Heart right ventricle (tissue), 16 donors: ENCODE measurements at regions not wholly inside any gene's neighbourhood (a gene's known extent, or its start where the extent isn't known, plus 50 kb on each side); places are given as distances from the start of the nearest gene placed in this dataset.
A peak's percentile ranks its signal among the peaks of the same experiment; 100 is the strongest.

Experiments
- ATAC-seq, 8 donors: fragments of 200-7000 bp; cut with Tn5 transposase; one replicate each; pipeline ENCODE4 v1.9.1; 2020; ENCODE audit warnings: mild to moderate bottlenecking in 8 of 8, moderate library complexity in 8 of 8, moderate number of reproducible peaks in 1 of 8
- DNase-seq, 2 donors: peaks; one replicate each; pipeline ENCODE4 v3.0.0-alpha.2; 2020
- H3K27ac ChIP-seq, 10 donors: fragments of 200-600 bp; sonication (generic) in 2 of 10; one replicate each; pipeline versions ENCODE4 v1.5.0 to v1.8.0; 2020 to 2022; ENCODE audit warnings: mild to moderate bottlenecking in 3 of 10
- H3K27me3 ChIP-seq, 7 donors: fragments of 200-600 bp; one replicate each; pipeline ENCODE4 v1.8.0; 2021 to 2022; ENCODE audit warnings: mild to moderate bottlenecking in 2 of 7
- H3K36me3 ChIP-seq, 9 donors: fragments of 200-600 bp; sonication (generic) in 1 of 9; one replicate each; pipeline versions ENCODE4 v1.5.0 to v1.8.0; 2020 to 2022; ENCODE audit warnings: mild to moderate bottlenecking in 2 of 9
- H3K4me1 ChIP-seq, 9 donors: fragments of 200-600 bp; sonication (generic) in 1 of 9; one replicate each; pipeline versions ENCODE4 v1.5.0 to v1.8.0; 2020 to 2022; ENCODE audit warnings: mild to moderate bottlenecking in 4 of 9
- H3K4me3 ChIP-seq, 10 donors: fragments of 200-600 bp; sonication (generic) in 2 of 10; one replicate each; pipeline versions ENCODE4 v1.5.0 to v1.8.0; 2020 to 2022; ENCODE audit warnings: mild to moderate bottlenecking in 7 of 10, moderate library complexity in 2 of 10
- H3K9me3 ChIP-seq, 11 donors: fragments of 200-600 bp in 10 of 11; sonication (generic) in 2 of 11; one replicate each; pipeline versions ENCODE4 v1.5.0 to v1.8.0; 2013 to 2022; ENCODE audit warnings: mild to moderate bottlenecking in 2 of 11, control low read depth in 1 of 11, moderate library complexity in 1 of 11
- WGBS, 2 donors: extraction: QIAGEN DNeasy Blood & Tissue Kit; methylation state at CpG; one replicate each; pipeline ENCODE4 v1.1.7; 2013; ENCODE audit warnings: inconsistent platforms in 1 of 2; 5-methylcytosine and 5-hydroxymethylcytosine counted together
- intact Hi-C, 10 donors: fragments of 100-400 bp; cut with DNase I; formaldehyde crosslinking; loops; one replicate each; pipeline versions ENCODE4 v1.11.1 to v1.14.2; 2022
- TF ChIP-seq, protein P1 (sequence below), 9 donors: fragments of 200-600 bp; sonication (generic) in 2 of 9; IDR thresholded peaks; one replicate each; pipeline versions ENCODE4 v1.5.0 to v1.8.0; 2021 to 2022; ENCODE audit warnings: antibody characterized with exemption in 9 of 9, mild to moderate bottlenecking in 5 of 9, moderate library complexity in 1 of 9
- donor health status: Arrhythmogenic right ventricular cardiomyopathy.
- donor health status: ischemic (EF 13 %, LVEDD 7.1; RV severe dilation, severe dysfunction).
- donor health status: healthy with polysubstance abuse.
- donor health status: DM: no; HTN: yes; CAD: no.
- donor health status: DM: no; HTN: no; CAD: no.
- donor health status: ischemic (EF 25% LVEDD 6.9; RV normal size, moderate dysfunction).
- donor health status: ischemic (EF 25% LVEDD 5.7; RV mildly dilated, moderate dysfunction).
- donor health status: healthy.
- donor health status: DM: yes; HTN: yes; CAD: no.
- donor health status: Ischemic cardiomyopathy.
- donor health status: ischemic (EF 35%, LVEDD 5.7; RV mildly dilated, moderate dysfunction).
- donor health status: nonischemic (EF 11% LVEDD 7.7; RV severe dilation, severe dysfunction).
- donor health status: DM: yes; HTN: yes; CAD: no.
- donor health status: PGD.
- donor health status: ischemic (EF 29% LVEDD 5.4; RV normal size, mild dysfunction).
- donor health status: nonischemic (EF 23%, LVEDD 6.1; RV moderate dilation, normal function).

DNA sequence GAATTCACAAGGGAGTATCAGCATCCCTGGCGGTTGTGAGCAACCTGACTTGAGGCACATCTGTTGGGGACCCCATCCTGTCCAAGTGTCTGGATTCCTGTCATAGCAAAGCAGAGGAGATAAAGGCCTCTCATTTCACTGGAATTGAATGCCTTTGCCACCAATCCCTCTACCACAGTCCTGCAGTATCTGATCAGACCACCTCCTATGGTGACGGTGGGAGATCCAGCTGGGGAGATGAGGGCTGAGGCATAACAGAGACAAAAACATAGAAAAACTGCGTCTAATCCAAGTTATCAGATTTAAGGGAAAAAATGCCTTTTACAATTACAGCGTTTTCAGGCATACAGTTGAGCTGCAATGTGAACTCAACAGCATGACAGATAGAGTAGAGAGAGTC, 160.7 kb upstream of the TRPC7 start:
- Histone ChIP-seq H3K4me1 (no peaks in the 10 kb centered on the region), H3K9me3 (no peaks in the 10 kb centered on the region), H3K4me3 (no peak overlapping the region), H3K27ac (no peak overlapping the region), H3K36me3 (no peaks in the 10 kb centered on the region), H3K27me3 (peaks cover 0 to 14% (median 6%) of the 10 kb centered on the region in 7 donors)
- ATAC-seq (no peak), DNase-seq (no peak)
- 51 to 59% methylated on average over 4 of the region's 4 CpGs for WGBS, 2 donors
- intact Hi-C loops: no loop called here
- TF ChIP-seq, protein P1, sequence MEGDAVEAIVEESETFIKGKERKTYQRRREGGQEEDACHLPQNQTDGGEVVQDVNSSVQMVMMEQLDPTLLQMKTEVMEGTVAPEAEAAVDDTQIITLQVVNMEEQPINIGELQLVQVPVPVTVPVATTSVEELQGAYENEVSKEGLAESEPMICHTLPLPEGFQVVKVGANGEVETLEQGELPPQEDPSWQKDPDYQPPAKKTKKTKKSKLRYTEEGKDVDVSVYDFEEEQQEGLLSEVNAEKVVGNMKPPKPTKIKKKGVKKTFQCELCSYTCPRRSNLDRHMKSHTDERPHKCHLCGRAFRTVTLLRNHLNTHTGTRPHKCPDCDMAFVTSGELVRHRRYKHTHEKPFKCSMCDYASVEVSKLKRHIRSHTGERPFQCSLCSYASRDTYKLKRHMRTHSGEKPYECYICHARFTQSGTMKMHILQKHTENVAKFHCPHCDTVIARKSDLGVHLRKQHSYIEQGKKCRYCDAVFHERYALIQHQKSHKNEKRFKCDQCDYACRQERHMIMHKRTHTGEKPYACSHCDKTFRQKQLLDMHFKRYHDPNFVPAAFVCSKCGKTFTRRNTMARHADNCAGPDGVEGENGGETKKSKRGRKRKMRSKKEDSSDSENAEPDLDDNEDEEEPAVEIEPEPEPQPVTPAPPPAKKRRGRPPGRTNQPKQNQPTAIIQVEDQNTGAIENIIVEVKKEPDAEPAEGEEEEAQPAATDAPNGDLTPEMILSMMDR (IDR thresholded peaks at IDR 0.05): no peak

- 29 to 52% methylated on average over 2 of the region's 2 CpGs for WGBS, 2 donors
- intact Hi-C loops: no loop called here
- no peak overlapping the region for H3K4me3 ChIP-seq
- H3K4me1 ChIP-seq: no peaks in the 10 kb centered on the region
- no peaks in the 10 kb centered on the region for H3K36me3 ChIP-seq
- TF ChIP-seq, protein P1 (IDR thresholded peaks at IDR 0.05): no peak
- H3K9me3 ChIP-seq: no peaks in the 10 kb centered on the region
- no peak overlapping the region for H3K27ac ChIP-seq
- DNase-seq (no peak), ATAC-seq (no peak)
- H3K27me3 ChIP-seq: peaks cover 0 to 14% (median 6%) of the 10 kb centered on the region in 7 donors
These were observed 160.3 kb upstream of the TRPC7 start for GRCh38 chr5:136525597-136525996.

GRCh38 chr5:136522217-136522956, 157.0 kb upstream of the TRPC7 start:
- intact Hi-C loops: no loop called here
- no peaks in the 10 kb centered on the region for H3K4me1 ChIP-seq
- DNase-seq: no peak
- ATAC-seq: peak in 1 of 8 donors; percentile 35
- H3K36me3 ChIP-seq: no peaks in the 10 kb centered on the region
- TF ChIP-seq, protein P1 (IDR thresholded peaks at IDR 0.05): no peak
- peaks cover 0 to 40% (median 6%) of the 10 kb centered on the region in 7 donors for H3K27me3 ChIP-seq
- H3K27ac ChIP-seq: no peak overlapping the region
- H3K4me3 ChIP-seq: no peak overlapping the region
- 28 to 30% methylated on average over 3 of the region's 3 CpGs for WGBS, 2 donors
- H3K9me3 ChIP-seq: no peaks in the 10 kb centered on the region

DNA sequence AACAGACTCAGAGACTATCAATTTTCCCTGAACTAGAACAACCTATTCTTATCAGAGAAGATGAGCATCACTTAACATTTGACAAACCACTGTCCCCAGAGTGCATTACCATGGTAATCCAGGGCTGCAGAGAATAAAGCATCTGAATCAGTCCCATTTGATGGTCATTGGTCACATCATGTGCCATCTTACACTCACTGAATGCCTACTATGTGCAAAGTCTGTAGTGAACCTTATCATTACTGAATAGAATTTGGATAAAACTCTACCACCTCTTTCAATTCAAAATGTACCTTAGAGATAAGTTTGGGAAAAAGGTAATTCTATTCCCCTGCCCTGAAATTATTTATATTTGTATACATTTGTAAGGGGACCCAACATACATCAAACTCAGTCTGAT, 156.4 kb upstream of the TRPC7 start:
- TF ChIP-seq, protein P1 (IDR thresholded peaks at IDR 0.05): no peak
- Histone ChIP-seq H3K4me3 (no peak overlapping the region), H3K27ac (no peak overlapping the region), H3K9me3 (no peaks in the 10 kb centered on the region), H3K27me3 (peaks cover 0 to 41% (median 6%) of the 10 kb centered on the region in 7 donors), H3K4me1 (no peaks in the 10 kb centered on the region), H3K36me3 (no peaks in the 10 kb centered on the region)
- no peak for DNase-seq
- no peak for ATAC-seq
- intact Hi-C loops: no loop called here
